ENCODE measurements at regions not wholly inside any gene's neighbourhood (a gene's known extent, or its start where the extent isn't known, plus 50 kb on each side); places are given as distances from the start of the nearest gene placed in this dataset.

DNA sequence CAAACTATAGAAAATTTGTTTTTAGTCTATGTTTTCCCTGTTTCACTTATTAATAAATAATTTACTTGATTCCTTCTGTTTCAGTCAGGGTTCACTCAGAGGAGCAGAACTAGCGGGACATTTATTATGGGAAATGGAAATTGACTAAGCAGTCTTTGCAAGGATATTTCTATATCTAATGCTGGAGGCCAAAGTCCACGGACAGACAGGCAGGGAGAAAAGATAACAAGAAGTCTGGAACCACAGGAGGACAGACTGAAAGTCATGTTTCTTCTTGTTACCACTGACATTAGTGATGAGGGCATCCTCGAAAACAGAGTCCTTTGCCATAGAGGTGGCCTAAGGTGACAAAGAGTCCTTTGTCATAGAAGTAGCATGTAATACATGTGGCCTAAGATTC, 744.5 kb upstream of the TMPRSS15 start:
- TF ChIP-seq CTCF (conservative IDR thresholded peaks at IDR 0.05; ENCODE audit: low read length) (no peak), EZH2phosphoT487 (IDR thresholded peaks at IDR 0.05; ENCODE audit: borderline replicate concordance, low read depth, low read length) (no peak)

All from OCI-LY7 (cell line).